Erythroblast (primary cell): ENCODE measurements at regions not wholly inside any gene's neighbourhood (a gene's known extent, or its start where the extent isn't known, plus 50 kb on each side); places are given as distances from the start of the nearest gene placed in this dataset.

Experiments used
- GATA1 ChIP-seq: IDR thresholded peaks from 2 replicates; pipeline ENCODE4 v1.6.1; 2011; ENCODE audit warnings: low read depth, mild to moderate bottlenecking, control low read depth, low read length, moderate library complexity
- POLR2A ChIP-seq: IDR thresholded peaks from 2 replicates; pipeline ENCODE4 v1.6.1; 2011; ENCODE audit warnings: mild to moderate bottlenecking, low read length

DNA sequence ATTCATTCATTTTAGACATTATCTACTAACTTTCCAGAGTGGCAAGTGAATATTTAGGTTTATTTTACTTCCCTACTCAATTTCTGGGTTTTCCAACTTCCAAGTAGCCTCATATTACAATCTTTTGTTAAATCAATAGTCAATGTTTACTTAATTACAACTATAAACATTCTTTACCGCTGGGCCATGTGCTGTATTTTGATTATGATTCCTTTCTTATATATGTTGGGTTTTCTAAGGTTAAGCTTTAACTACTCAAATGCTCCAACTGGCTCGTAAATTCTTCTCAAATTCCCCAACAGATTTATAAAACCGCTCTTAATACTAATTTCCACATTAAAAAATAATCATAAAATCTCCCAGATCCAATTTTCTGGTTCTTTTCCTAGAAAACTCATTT lies 110.1 kb upstream of the ABCA1 start:
- no peak for TF ChIP-seq POLR2A
- no peak for TF ChIP-seq GATA1
